Right lobe of liver (tissue), 4 donors: ENCODE measurements at regions not wholly inside any gene's neighbourhood (a gene's known extent, or its start where the extent isn't known, plus 50 kb on each side); places are given as distances from the start of the nearest gene placed in this dataset.

Experiments used
- CTCF ChIP-seq, 4 donors: fragments of 200-600 bp in 3 of 4; fragments of 450-650 bp in 1 of 4; IDR thresholded peaks; one replicate each; pipeline versions ENCODE4 v1.5.1 to v1.8.0; 2016 to 2022; ENCODE audit warnings: antibody characterized with exemption in 4 of 4, mild to moderate bottlenecking in 2 of 4
- POLR2A ChIP-seq: fragments of 450-650 bp; IDR thresholded peaks from one replicate; pipeline ENCODE4 v1.6.1; 2017; ENCODE audit warnings: antibody characterized with exemption, mild to moderate bottlenecking
- donor health status: DM: no; HTN: no; CAD: no.
- donor health status: DM: no; HTN: no; CAD: no.
- donor health status: DM: no; HTN: yes; CAD: no.

- TF ChIP-seq CTCF (IDR thresholded peaks at IDR 0.05) (no peak), POLR2A (no peak)
Observed at GRCh38 chr6:125358898-125359297, 57.1 kb upstream of the HDDC2 start.
